Prostate gland (tissue), 2 donors: ENCODE measurements at regions not wholly inside any gene's neighbourhood (a gene's known extent, or its start where the extent isn't known, plus 50 kb on each side); places are given as distances from the start of the nearest gene placed in this dataset.

Experiments used
- POLR2A ChIP-seq: fragments of 450-650 bp; IDR thresholded peaks from one replicate; pipeline ENCODE4 v1.6.1; 2016; ENCODE audit warnings: antibody characterized with exemption, mild to moderate bottlenecking
- TF ChIP-seq, protein P1 (sequence below), 4 experiments: fragments of 200-600 bp in 2 of 4; fragments of 450-650 bp in 2 of 4; sonication (generic) in 2 of 4; IDR thresholded peaks; 1 replicate in 3 of 4; 2 replicates in 1 of 4; pipeline ENCODE4 v1.5.1; 2016 to 2019; ENCODE audit warnings: antibody characterized with exemption in 4 of 4, mild to moderate bottlenecking in 2 of 4, moderate library complexity in 2 of 4

DNA sequence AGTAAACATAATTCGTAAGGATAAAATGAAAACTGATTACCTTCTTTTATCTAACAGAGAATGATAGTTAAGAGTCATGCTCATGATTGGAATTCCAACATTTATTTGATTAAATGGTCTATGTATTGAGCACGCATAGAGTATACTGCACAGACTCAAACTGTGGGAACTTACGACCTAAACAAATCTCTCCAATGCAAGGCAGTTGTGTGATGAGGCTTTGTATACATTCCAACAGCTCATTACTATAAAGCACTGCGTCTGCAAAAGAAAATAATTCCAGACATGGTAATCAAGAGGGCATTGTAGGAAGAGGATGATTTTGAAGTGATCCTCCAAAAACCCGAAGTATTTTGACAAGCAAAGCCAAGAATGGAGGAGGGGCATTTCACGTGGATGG is 169.5 kb downstream of the NUFIP1 start:
- TF ChIP-seq POLR2A = no peak
- TF ChIP-seq, protein P1, sequence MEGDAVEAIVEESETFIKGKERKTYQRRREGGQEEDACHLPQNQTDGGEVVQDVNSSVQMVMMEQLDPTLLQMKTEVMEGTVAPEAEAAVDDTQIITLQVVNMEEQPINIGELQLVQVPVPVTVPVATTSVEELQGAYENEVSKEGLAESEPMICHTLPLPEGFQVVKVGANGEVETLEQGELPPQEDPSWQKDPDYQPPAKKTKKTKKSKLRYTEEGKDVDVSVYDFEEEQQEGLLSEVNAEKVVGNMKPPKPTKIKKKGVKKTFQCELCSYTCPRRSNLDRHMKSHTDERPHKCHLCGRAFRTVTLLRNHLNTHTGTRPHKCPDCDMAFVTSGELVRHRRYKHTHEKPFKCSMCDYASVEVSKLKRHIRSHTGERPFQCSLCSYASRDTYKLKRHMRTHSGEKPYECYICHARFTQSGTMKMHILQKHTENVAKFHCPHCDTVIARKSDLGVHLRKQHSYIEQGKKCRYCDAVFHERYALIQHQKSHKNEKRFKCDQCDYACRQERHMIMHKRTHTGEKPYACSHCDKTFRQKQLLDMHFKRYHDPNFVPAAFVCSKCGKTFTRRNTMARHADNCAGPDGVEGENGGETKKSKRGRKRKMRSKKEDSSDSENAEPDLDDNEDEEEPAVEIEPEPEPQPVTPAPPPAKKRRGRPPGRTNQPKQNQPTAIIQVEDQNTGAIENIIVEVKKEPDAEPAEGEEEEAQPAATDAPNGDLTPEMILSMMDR (IDR thresholded peaks at IDR 0.05) = no peak
